T-cell (primary cell): ENCODE measurements at regions not wholly inside any gene's neighbourhood (a gene's known extent, or its start where the extent isn't known, plus 50 kb on each side); places are given as distances from the start of the nearest gene placed in this dataset.

Experiments used
- ATAC-seq, 4 experiments: fragments of 200-7000 bp in 3 of 4; fragments of 150-1000 bp in 1 of 4; cut with Tn5 transposase; replicated peaks in 1 of 4; 1 replicate in 3 of 4; 2 replicates in 1 of 4; pipeline ENCODE4 v1.10.0; 2021; ENCODE audit warnings: moderate library complexity in 3 of 4, mild to moderate bottlenecking in 2 of 4, moderate number of reproducible peaks in 1 of 4
- CTCF ChIA-PET, 2 donors: fragments of 300-600 bp; sonication (Branson Sonifier 250); formaldehyde crosslinking; loops; one replicate each; lab custom pipeline; 2022; ENCODE audit warnings: antibody characterized with exemption in 2 of 2; lab: Charles Lee
- POLR2A ChIA-PET, 2 donors: fragments of 300-600 bp; sonication (Branson Sonifier 250); formaldehyde crosslinking; loops; one replicate each; lab custom pipeline; 2022; ENCODE audit warnings: antibody characterized with exemption in 2 of 2; lab: Charles Lee
- DNase-seq, 35 experiments: peaks; one replicate each; pipeline versions ENCODE4 v3.0.0 to v3.0.0-alpha.2; 2013 to 2023
- H3K27ac ChIP-seq: one replicate; pipeline ENCODE4 v1.5.1; 2013; ENCODE audit warnings: low read length
- H3K27me3 ChIP-seq, 2 experiments: replicated peaks in 1 of 2; 1 replicate in 1 of 2; 2 replicates in 1 of 2; pipeline versions ENCODE4 v1.6.1 to v1.7.0; 2013; ENCODE audit warnings: low read length in 1 of 2, mixed read lengths in 1 of 2; ENCODE audit not compliant: control insufficient read depth in 2 of 2, insufficient read depth in 2 of 2; ENCODE audit errors: extremely low read depth in 1 of 2
- H3K36me3 ChIP-seq, 2 donors: 1 replicate in 1 of 2; 2 replicates in 1 of 2; pipeline versions ENCODE4 v1.6.1 to v1.7.0; 2013; ENCODE audit warnings: low read length in 1 of 2; ENCODE audit not compliant: control insufficient read depth in 2 of 2, insufficient read depth in 1 of 2; ENCODE audit errors: extremely low read depth in 1 of 2
- H3K4me1 ChIP-seq, 2 experiments: 1 replicate in 1 of 2; 2 replicates in 1 of 2; pipeline versions ENCODE4 v1.6.1 to v1.7.0; 2013; ENCODE audit warnings: low read length in 2 of 2, mixed read lengths in 1 of 2; ENCODE audit not compliant: insufficient read depth in 2 of 2, control insufficient read depth in 1 of 2; ENCODE audit errors: extremely low read depth in 1 of 2
- H3K4me3 ChIP-seq, 2 donors: 1 replicate in 1 of 2; 2 replicates in 1 of 2; pipeline versions ENCODE4 v1.5.1 to v1.7.0; 2013; ENCODE audit warnings: mild to moderate bottlenecking in 2 of 2, low read length in 1 of 2, moderate library complexity in 1 of 2; ENCODE audit not compliant: control insufficient read depth in 1 of 2; ENCODE audit errors: extremely low read depth in 1 of 2
- H3K9me3 ChIP-seq: 2 replicates; pipeline ENCODE4 v1.7.0; 2013
- H3K27ac Mint-ChIP-seq, 2 donors: one replicate each; pipeline ENCODE4 v1.8.0; 2020 to 2021; ENCODE audit warnings: mild to moderate bottlenecking in 2 of 2, mixed read lengths in 2 of 2
- H3K27me3 Mint-ChIP-seq, 2 donors: one replicate each; pipeline ENCODE4 v1.8.0; 2021 to 2022; ENCODE audit warnings: mixed read lengths in 2 of 2
- H3K36me3 Mint-ChIP-seq: one replicate; pipeline ENCODE4 v1.8.0; 2021; ENCODE audit warnings: mixed read lengths
- H3K4me1 Mint-ChIP-seq, 3 donors: one replicate each; pipeline ENCODE4 v1.8.0; 2020 to 2022; ENCODE audit warnings: mixed read lengths in 3 of 3, mild to moderate bottlenecking in 1 of 3
- H3K4me3 Mint-ChIP-seq, 3 donors: one replicate each; pipeline ENCODE4 v1.8.0; 2020 to 2022; ENCODE audit warnings: mild to moderate bottlenecking in 3 of 3, mixed read lengths in 3 of 3, moderate library complexity in 3 of 3
- H3K9me3 Mint-ChIP-seq, 3 donors: one replicate each; pipeline ENCODE4 v1.8.0; 2020 to 2022; ENCODE audit warnings: mixed read lengths in 3 of 3
- WGBS: methylation state at CpG from one replicate; pipeline ENCODE4 v1.1.5; 2013; ENCODE audit warnings: missing lambda C conversion rate; ENCODE audit not compliant: insufficient coverage; 5-methylcytosine and 5-hydroxymethylcytosine counted together

- H3K36me3 ChIP-seq: no peaks in the 10 kb centered on the region
- no peak overlapping the region for H3K4me3 ChIP-seq
- no peaks in the 10 kb centered on the region for H3K4me1 Mint-ChIP-seq
- ChIA-PET POLR2A (interaction anchor here in 1 of 2 donors (0.7 kb wide), 1 partner anchor 48 kb away, joined by 3 read pairs; no protein-coding TSS in a partner anchor), CTCF (no interaction called here)
- no peaks in the 10 kb centered on the region for H3K36me3 Mint-ChIP-seq
- peaks cover 0 to 5% (median 0%) of the 10 kb centered on the region in 3 donors for H3K9me3 Mint-ChIP-seq
- no peaks in the 10 kb centered on the region for H3K27me3 Mint-ChIP-seq
- no peaks in the 10 kb centered on the region for H3K4me1 ChIP-seq
- H3K9me3 ChIP-seq: no peaks in the 10 kb centered on the region
- no peak for DNase-seq
- no peak overlapping the region for H3K27ac Mint-ChIP-seq
- WGBS: no CpG with 5 or more reads among the region's 5 CpGs
- no peak for ATAC-seq
- no peaks in the 10 kb centered on the region for H3K27me3 ChIP-seq
- no peak overlapping the region for H3K27ac ChIP-seq
- H3K4me3 Mint-ChIP-seq: no peak overlapping the region
These were observed 58.8 kb upstream of the MSI2 start for GRCh38 chr17:57197466-57198071.

GRCh38 chr17:57201481-57201880 is 54.8 kb upstream of the MSI2 start:
- no peak for ATAC-seq
- Mint-ChIP-seq H3K4me1 (no peaks in the 10 kb centered on the region), H3K27ac (no peak overlapping the region), H3K9me3 (no peaks in the 10 kb centered on the region), H3K4me3 (no peak overlapping the region), H3K27me3 (peaks cover 3 to 9% of the 10 kb centered on the region in 2 donors), H3K36me3 (no peaks in the 10 kb centered on the region)
- no peaks in the 10 kb centered on the region for H3K36me3 ChIP-seq
- WGBS: no CpG with 5 or more reads among the region's 4 CpGs
- no peak overlapping the region for H3K4me3 ChIP-seq
- CTCF ChIA-PET: no interaction called here
- DNase-seq: no peak
- H3K9me3 ChIP-seq: no peaks in the 10 kb centered on the region
- no peak overlapping the region for H3K27ac ChIP-seq
- no peaks in the 10 kb centered on the region for H3K4me1 ChIP-seq
- POLR2A ChIA-PET: interaction anchor here in 1 of 2 donors (0.6 kb wide), 1 partner anchor 20 kb away, joined by 4 read pairs; no protein-coding TSS in a partner anchor
- H3K27me3 ChIP-seq: no peaks in the 10 kb centered on the region

- Mint-ChIP-seq H3K4me1 (no peaks in the 10 kb centered on the region), H3K9me3 (peaks cover 0 to 4% (median 3%) of the 10 kb centered on the region in 3 donors), H3K27ac (no peak overlapping the region), H3K4me3 (no peak overlapping the region), H3K27me3 (peaks cover 3 to 9% of the 10 kb centered on the region in 2 donors), H3K36me3 (no peaks in the 10 kb centered on the region)
- Histone ChIP-seq H3K36me3 (no peaks in the 10 kb centered on the region), H3K9me3 (no peaks in the 10 kb centered on the region), H3K4me3 (no peak overlapping the region), H3K27ac (no peak overlapping the region), H3K4me1 (no peaks in the 10 kb centered on the region), H3K27me3 (no peaks in the 10 kb centered on the region)
- ATAC-seq: no peak
- 100% methylated on average over 1 of the region's 3 CpGs for WGBS
- CTCF ChIA-PET: interaction anchor here in 1 of 2 donors (0.7 kb wide), 2 partner anchors 160 to 273 kb away, joined by 3 read pairs; no protein-coding TSS in a partner anchor
- DNase-seq: no peak
- POLR2A ChIA-PET: no interaction called here
These were observed 53.3 kb upstream of the MSI2 start for GRCh38 chr17:57203040-57203439.
